Ramos (cell line): ENCODE measurements at regions not wholly inside any gene's neighbourhood (a gene's known extent, or its start where the extent isn't known, plus 50 kb on each side); places are given as distances from the start of the nearest gene placed in this dataset.

Source experiments
- in situ Hi-C: fragments of 300-500 bp; cut with MboI; formaldehyde crosslinking; loops from one replicate; pipeline ENCODE4 v1.14.3; 2022; ENCODE audit warnings: low sequenced_read_pairs; ENCODE audit not compliant: unreplicated experiment

DNA sequence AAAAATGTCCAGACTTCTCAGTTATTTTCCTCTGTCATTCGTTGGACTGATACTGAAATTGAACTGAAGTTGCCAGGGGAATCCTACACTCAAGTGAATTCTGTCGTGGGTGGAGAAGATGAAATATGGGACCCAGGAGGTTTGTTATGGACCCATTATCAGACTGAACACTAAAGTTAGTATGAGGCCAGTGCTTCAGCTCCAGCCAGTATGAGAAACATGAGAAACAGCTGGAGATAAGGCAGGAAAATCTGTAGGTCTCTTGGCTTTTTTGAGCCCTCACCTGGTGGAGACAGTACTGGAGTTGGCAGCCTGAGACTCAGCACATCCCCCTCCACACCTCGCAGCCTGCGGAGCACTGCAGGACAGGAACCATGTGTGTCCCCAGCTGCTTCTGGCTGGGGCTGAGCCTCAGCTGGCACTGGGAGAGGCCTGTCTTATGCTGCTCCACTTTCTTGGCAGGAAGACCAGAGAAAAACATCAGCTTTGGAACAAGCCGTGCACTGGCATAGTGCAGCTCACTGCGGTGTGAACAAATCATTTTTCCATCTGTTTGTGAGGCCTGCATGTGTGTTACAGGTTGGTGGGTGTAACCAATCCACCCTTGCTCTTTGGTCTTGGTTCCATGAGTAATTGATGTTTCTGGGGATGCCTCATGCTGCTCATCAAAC is 641.0 kb downstream of the FGF9 start:
- in situ Hi-C loops = no loop called here

- in situ Hi-C loops = no loop called here
These were observed 641.5 kb downstream of the FGF9 start for GRCh38 chr13:22312405-22312803.

DNA sequence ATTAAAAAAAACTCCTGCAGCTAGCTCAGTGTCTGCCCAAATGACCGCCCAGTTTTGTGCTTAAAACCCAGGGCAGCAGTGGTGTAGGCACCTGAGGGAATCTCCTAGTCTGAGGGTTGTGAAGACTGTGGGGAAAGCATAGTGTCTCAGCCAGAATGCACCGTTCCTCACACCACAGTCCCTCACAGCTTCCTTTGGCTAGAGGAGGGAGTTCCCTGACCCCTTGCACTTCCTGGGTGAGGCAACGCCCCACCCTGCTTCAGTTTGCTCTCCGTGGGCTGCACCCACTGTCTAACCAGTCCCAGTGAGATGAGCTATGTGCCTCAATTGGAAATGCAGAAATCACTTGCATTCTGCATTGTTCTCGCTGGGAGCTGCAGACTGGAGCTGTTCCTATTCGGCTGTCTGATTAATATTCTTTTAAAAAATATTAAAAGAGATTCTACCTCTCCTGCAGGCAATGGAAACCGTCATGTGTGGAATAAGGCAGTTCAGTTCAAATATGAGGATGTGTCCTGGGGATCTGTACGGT is 645.7 kb downstream of the FGF9 start:
- in situ Hi-C loops = no loop called here

- in situ Hi-C loops = no loop called here
These were observed 650.1 kb downstream of the FGF9 start for GRCh38 chr13:22320991-22321390.

- in situ Hi-C loops = no loop called here
These were observed 654.9 kb downstream of the FGF9 start for GRCh38 chr13:22325761-22326160.

DNA sequence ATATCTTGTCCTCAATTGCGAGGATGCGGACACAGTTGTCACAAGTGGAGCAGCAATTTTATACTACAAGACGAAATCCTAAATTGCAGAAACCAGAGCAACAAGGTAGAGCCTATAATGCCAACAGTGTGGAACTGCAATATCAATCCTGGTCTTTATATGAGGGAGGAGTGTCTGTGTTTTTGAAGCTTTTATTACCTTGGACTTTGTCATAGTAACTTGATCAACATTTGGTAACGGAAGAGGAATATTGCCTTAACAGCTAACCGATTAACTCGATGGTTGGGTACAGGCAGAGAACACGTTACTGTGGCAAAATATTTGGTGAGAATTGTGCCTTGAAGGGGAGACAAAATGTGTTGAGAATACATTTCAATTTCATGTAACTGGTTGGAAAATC is 661.5 kb downstream of the FGF9 start:
- in situ Hi-C loops = no loop called here

DNA sequence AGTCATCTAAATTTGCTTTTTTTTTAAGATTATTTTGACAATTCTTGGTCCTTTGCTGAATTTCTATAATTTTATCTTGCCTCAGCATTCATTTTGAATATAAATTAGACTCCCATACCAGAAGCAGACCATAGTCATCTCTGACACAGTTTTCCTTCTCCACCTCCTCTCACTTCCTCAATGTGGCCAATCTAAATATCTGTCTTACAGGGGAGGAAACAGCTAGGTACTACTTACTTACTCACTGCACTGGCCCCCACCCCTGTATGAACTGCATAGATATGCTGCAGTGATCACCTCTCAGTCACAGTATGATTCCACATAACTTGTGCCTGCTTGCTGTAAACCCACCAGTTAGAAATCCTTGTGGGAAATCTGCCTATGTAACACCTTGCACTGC is 665.6 kb downstream of the FGF9 start:
- in situ Hi-C loops = no loop called here

GRCh38 chr13:22357132-22357531 is 686.3 kb downstream of the FGF9 start:
- in situ Hi-C loops = no loop called here

GRCh38 chr13:22369090-22369489 is 698.2 kb downstream of the FGF9 start:
- in situ Hi-C loops = no loop called here

- in situ Hi-C loops = no loop called here
These were observed 699.0 kb downstream of the FGF9 start for GRCh38 chr13:22369840-22370239.

GRCh38 chr13:22372261-22372660 is 701.4 kb downstream of the FGF9 start:
- in situ Hi-C loops = no loop called here

DNA sequence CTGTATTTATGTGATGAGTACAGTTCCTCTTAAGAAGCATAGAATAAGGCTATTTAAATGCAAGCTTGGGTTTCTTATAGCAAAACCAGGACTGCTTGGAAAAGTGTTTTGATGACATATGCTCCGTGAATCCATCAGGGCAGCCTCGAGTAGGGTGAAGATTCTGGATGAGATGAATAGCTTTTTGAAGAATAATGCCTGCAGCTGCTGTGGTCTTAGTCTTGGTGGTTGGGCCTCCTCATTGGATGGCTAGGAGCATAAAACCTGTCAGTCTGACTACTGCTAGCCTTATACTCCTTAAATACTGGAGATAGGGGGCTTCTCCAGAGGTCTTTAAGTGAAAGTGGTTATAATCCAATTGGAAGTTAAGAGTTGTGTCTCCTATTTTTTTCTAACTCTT is 704.3 kb downstream of the FGF9 start:
- in situ Hi-C loops = no loop called here

- in situ Hi-C loops = no loop called here
These were observed 717.0 kb downstream of the FGF9 start for GRCh38 chr13:22387899-22388298.

GRCh38 chr13:22399801-22400420 is 729.0 kb downstream of the FGF9 start:
- in situ Hi-C loops = no loop called here

DNA sequence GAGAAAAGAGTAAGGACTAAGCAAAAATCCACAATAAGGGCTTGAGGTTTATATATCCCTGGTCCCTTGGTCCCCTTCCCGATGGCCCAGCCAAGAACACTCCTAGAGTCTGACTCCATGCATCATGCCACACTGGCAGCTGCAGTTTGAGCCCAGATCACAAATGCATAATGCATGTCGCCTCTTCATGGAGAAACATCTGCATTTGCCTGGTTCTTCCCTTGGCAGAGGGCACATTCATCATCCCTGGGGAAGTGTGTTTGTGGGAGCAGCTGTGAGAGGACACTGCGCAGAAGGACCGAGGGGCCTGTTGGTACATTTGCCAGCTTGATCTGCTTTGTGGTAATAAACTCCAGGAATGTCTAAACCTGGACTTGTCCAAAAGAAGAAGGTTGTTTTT is 731.8 kb downstream of the FGF9 start:
- in situ Hi-C loops = no loop called here

- in situ Hi-C loops = no loop called here
These were observed 732.3 kb downstream of the FGF9 start for GRCh38 chr13:22403144-22403543.

DNA sequence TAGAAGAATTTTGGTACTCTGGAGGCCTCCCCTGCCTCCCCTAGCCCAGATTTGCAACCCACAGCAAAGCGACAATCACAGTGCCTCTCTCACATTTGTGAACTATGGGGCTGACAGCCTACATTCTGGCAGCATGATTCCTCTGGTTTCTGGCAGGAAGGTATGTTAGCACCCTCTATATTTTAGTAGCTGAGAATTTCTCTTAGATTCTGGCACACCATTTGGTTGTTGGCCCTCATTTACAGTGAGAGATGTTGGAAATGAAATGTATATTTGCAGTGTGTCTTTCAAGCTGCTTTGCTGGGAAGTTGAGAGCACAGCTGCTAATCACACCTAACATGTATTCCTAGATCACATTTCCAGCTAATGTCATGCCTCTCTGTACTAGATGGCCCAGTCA is 735.0 kb downstream of the FGF9 start:
- in situ Hi-C loops = no loop called here

GRCh38 chr13:22412452-22412851 is 741.6 kb downstream of the FGF9 start:
- in situ Hi-C loops = no loop called here

DNA sequence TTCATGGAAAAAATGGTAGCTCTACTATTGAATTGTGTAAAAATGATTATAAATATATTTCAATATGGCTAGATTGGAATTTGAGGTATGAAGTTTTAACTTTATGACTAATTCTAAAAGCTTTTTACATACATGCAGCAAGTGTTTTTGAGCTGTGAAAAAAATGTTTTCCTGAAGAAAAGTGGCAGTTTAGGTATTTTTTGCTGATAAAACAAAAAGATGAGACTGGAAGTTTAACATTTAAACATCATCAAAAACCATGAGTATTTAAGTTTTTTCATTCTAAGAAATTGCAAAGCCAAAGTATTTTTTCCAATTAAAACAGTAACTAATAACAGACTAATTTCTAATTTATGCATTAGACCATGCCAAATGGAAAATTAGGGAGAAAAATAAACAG is 751.1 kb downstream of the FGF9 start:
- in situ Hi-C loops = no loop called here

- in situ Hi-C loops = no loop called here
These were observed 751.8 kb downstream of the FGF9 start for GRCh38 chr13:22422712-22423111.

DNA sequence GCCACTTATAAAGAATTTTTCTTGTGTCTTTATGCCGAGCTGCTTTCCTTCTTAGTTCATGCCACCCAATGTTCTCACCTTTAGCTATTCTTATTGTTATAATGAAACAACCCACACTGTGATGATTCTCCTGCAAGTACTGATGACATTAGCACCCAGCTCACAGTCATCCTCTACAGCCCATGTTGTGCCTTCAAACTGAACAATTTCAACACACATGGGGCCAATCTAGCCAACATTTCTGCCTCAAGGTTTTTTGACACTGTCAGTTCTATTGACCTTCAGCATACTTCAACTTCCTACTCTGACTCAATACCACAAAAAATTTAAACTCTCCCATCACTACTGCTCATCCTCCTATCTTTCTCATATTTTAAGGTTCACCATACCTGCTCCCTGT is 752.4 kb downstream of the FGF9 start:
- in situ Hi-C loops = no loop called here

DNA sequence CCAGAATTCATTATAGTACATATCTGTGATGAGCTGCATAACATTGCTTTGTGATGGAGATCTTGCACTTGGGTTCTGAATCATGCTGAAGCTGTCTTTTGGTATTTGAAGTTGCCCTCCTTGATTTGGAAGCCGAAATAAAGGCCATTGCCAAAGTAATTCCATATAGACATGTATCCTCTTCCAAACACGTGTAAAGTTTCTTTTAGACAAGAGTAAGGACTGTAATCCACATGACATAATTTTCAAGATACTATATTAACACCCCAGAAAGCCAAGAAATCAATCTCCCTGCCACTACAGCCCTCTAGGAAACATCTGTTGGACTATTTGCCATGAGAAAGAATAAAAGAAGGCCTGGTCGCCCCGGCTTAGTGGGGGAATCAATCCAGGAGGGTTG is 754.2 kb downstream of the FGF9 start:
- in situ Hi-C loops = no loop called here
